Erythroblast (primary cell): ENCODE measurements at regions not wholly inside any gene's neighbourhood (a gene's known extent, or its start where the extent isn't known, plus 50 kb on each side); places are given as distances from the start of the nearest gene placed in this dataset.

Source experiments
- GATA1 ChIP-seq: IDR thresholded peaks from 2 replicates; pipeline ENCODE4 v1.6.1; 2011; ENCODE audit warnings: low read depth, mild to moderate bottlenecking, control low read depth, low read length, moderate library complexity
- POLR2A ChIP-seq: IDR thresholded peaks from 2 replicates; pipeline ENCODE4 v1.6.1; 2011; ENCODE audit warnings: mild to moderate bottlenecking, low read length

- no peak for TF ChIP-seq POLR2A
- no peak for TF ChIP-seq GATA1
Observed at GRCh38 chr1:13930151-13930550, 230.2 kb downstream of the PRDM2 start.
